ENCODE measurements at regions not wholly inside any gene's neighbourhood (a gene's known extent, or its start where the extent isn't known, plus 50 kb on each side); places are given as distances from the start of the nearest gene placed in this dataset.

DNA sequence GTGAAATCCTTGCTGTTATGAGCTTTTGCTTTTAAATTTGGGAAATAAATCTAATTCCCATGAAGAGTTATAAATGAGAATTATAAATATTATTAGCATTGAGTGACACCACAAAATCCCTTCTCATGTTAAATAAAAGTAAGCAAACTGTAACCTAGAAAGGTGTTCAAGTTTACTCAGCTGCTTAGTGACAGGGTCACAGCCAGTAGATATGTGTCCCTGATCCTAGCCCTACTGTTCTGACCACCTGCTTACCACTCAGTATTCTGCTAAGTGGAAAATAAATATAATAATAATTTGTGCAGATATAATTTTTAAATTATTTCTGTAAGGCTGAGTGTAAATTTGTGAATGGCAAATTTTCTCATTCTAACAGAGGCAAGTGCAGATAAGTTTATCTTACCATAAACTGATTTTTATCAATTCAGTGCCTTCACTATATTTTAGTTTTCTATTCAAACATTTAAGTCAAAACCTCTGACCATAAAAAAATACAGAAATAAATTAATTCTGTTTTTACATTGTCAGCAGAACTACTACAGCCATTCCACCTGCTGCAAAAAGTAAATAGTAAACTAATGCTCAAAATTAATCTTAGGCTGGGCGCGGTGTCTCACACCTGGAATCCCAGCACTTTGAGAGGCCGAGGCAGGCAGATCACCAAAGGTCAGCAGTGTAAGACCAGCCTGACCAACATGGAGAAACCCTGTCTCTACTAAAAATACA, 118.2 kb downstream of the TENT5A start:
- DNase-seq (ENCODE audit: low spot score) = no peak
- no peak for TF ChIP-seq EZH2phosphoT487 (IDR thresholded peaks at IDR 0.05; ENCODE audit: low read depth, severe bottlenecking, unreplicated experiment)
- TF ChIP-seq, protein P1, sequence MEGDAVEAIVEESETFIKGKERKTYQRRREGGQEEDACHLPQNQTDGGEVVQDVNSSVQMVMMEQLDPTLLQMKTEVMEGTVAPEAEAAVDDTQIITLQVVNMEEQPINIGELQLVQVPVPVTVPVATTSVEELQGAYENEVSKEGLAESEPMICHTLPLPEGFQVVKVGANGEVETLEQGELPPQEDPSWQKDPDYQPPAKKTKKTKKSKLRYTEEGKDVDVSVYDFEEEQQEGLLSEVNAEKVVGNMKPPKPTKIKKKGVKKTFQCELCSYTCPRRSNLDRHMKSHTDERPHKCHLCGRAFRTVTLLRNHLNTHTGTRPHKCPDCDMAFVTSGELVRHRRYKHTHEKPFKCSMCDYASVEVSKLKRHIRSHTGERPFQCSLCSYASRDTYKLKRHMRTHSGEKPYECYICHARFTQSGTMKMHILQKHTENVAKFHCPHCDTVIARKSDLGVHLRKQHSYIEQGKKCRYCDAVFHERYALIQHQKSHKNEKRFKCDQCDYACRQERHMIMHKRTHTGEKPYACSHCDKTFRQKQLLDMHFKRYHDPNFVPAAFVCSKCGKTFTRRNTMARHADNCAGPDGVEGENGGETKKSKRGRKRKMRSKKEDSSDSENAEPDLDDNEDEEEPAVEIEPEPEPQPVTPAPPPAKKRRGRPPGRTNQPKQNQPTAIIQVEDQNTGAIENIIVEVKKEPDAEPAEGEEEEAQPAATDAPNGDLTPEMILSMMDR (IDR thresholded peaks at IDR 0.05; ENCODE audit: poor library complexity) = no peak
- no peak for TF ChIP-seq EZH2 (IDR thresholded peaks at IDR 0.05; ENCODE audit: borderline replicate concordance)
- Histone ChIP-seq H3K9me3 (ENCODE audit: low read depth) (peaks cover 8% of the 10 kb centered on the region), H4K20me1 (ENCODE audit: insufficient read depth, poor library complexity, severe bottlenecking) (no peaks in the 10 kb centered on the region), H3K4me2 (no peak overlapping the region), H3K36me3 (replicated peaks; ENCODE audit: insufficient read depth, low read depth) (no peaks in the 10 kb centered on the region), H3K4me1 (ENCODE audit: insufficient read depth) (no peaks in the 10 kb centered on the region), H2AFZ (no peak overlapping the region), H3K79me2 (no peaks in the 10 kb centered on the region), H3K9me2 (replicated peaks; ENCODE audit: insufficient read depth) (no peaks in the 10 kb centered on the region), H3K4me3 (no peak overlapping the region), H3K27ac (no peak overlapping the region), H3K27me3 (no peaks in the 10 kb centered on the region)
- WGBS (ENCODE audit: low lambda C conversion rate, missing lambda C conversion rate) = 88% methylated on average over 3 of the region's 3 CpGs

DNA sequence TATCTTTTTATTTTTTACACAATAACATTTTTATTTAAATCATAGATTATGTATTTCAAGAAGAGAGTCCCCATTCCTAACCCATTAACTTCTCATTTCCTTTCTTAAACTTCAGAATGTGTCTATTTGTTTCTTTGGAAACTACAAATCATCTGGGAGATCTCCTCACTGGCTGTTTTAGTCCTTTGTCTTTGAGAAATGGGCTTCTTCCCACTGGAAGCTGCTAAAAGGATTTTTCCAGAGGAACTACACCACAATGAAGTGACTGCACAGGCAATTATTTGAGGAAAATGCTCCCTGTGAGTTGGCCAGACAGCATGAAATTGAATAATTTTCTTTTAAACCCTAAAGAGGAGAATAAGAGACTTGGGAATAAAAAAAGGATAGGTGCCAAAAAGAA, 119.1 kb downstream of the TENT5A start:
- Histone ChIP-seq H3K4me2 (no peak overlapping the region), H3K79me2 (no peaks in the 10 kb centered on the region), H3K4me1 (ENCODE audit: insufficient read depth) (no peaks in the 10 kb centered on the region), H4K20me1 (ENCODE audit: insufficient read depth, poor library complexity, severe bottlenecking) (no peaks in the 10 kb centered on the region), H2AFZ (no peak overlapping the region), H3K27ac (no peak overlapping the region), H3K9me3 (ENCODE audit: low read depth) (peaks cover 14% of the 10 kb centered on the region), H3K36me3 (replicated peaks; ENCODE audit: insufficient read depth, low read depth) (no peaks in the 10 kb centered on the region), H3K9me2 (replicated peaks; ENCODE audit: insufficient read depth) (no peaks in the 10 kb centered on the region), H3K27me3 (no peaks in the 10 kb centered on the region), H3K4me3 (no peak overlapping the region)
- no peak for DNase-seq (ENCODE audit: low spot score)
- TF ChIP-seq, protein P1 (IDR thresholded peaks at IDR 0.05; ENCODE audit: poor library complexity) = no peak
- TF ChIP-seq EZH2 (IDR thresholded peaks at IDR 0.05; ENCODE audit: borderline replicate concordance) = no peak
- no peak for TF ChIP-seq EZH2phosphoT487 (IDR thresholded peaks at IDR 0.05; ENCODE audit: low read depth, severe bottlenecking, unreplicated experiment)

DNA sequence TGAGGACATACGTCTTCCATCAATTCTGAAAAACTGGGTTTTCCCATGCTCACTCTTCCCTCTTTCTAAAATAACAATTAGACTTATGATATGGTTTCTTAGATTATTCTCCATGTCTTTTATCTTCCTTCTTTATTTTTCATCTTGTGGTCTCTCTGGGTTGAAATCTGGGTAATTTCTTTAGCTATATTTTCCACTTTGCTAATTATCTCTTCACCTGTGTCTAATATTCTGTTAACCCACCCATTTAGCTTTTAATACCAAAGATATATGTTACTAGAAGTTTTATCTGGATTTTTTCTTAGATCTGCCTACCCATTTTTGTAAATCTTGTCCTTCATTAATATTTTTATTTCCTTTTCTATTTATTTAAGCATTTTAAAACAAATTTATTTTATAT, 121.8 kb downstream of the TENT5A start:
- Histone ChIP-seq H3K4me1 (ENCODE audit: insufficient read depth) (no peaks in the 10 kb centered on the region), H3K27me3 (no peaks in the 10 kb centered on the region), H3K9me3 (ENCODE audit: low read depth) (peaks cover 14% of the 10 kb centered on the region), H2AFZ (no peak overlapping the region), H3K79me2 (no peaks in the 10 kb centered on the region), H3K4me2 (no peak overlapping the region), H4K20me1 (ENCODE audit: insufficient read depth, poor library complexity, severe bottlenecking) (no peaks in the 10 kb centered on the region), H3K36me3 (replicated peaks; ENCODE audit: insufficient read depth, low read depth) (no peaks in the 10 kb centered on the region), H3K9me2 (replicated peaks; ENCODE audit: insufficient read depth) (no peaks in the 10 kb centered on the region), H3K4me3 (no peak overlapping the region), H3K27ac (no peak overlapping the region)
- TF ChIP-seq EZH2phosphoT487 (IDR thresholded peaks at IDR 0.05; ENCODE audit: low read depth, severe bottlenecking, unreplicated experiment) = no peak
- TF ChIP-seq, protein P1 (IDR thresholded peaks at IDR 0.05; ENCODE audit: poor library complexity) = no peak
- no peak for TF ChIP-seq EZH2 (IDR thresholded peaks at IDR 0.05; ENCODE audit: borderline replicate concordance)
- WGBS (ENCODE audit: low lambda C conversion rate, missing lambda C conversion rate) = 100% methylated on average over 1 of the region's 1 CpG
- no peak for DNase-seq (ENCODE audit: low spot score)

All from hepatocyte (in vitro differentiated cells).